Osteocyte (in vitro differentiated cells): ENCODE measurements at regions not wholly inside any gene's neighbourhood (a gene's known extent, or its start where the extent isn't known, plus 50 kb on each side); places are given as distances from the start of the nearest gene placed in this dataset.

Experiments
- DNase-seq: peaks from one replicate; pipeline ENCODE4 v3.0.0; 2021; ENCODE audit warnings: mixed read lengths; ENCODE audit not compliant: unreplicated experiment; ENCODE audit errors: extremely low spot score
- H3K27ac Mint-ChIP-seq: one replicate; pipeline ENCODE4 v1.8.0; 2021; ENCODE audit warnings: mild to moderate bottlenecking, mixed read lengths; ENCODE audit not compliant: unreplicated experiment
- H3K27me3 Mint-ChIP-seq: one replicate; pipeline ENCODE4 v1.8.0; 2021; ENCODE audit warnings: mixed read lengths; ENCODE audit not compliant: unreplicated experiment
- H3K36me3 Mint-ChIP-seq: one replicate; pipeline ENCODE4 v1.8.0; 2021; ENCODE audit warnings: mixed read lengths; ENCODE audit not compliant: unreplicated experiment
- H3K4me1 Mint-ChIP-seq: one replicate; pipeline ENCODE4 v1.8.0; 2021; ENCODE audit warnings: mixed read lengths; ENCODE audit not compliant: unreplicated experiment
- H3K4me3 Mint-ChIP-seq: one replicate; pipeline ENCODE4 v1.8.0; 2021; ENCODE audit warnings: mild to moderate bottlenecking, moderate library complexity, mixed read lengths; ENCODE audit not compliant: unreplicated experiment
- H3K9me3 Mint-ChIP-seq: one replicate; pipeline ENCODE4 v1.8.0; 2021; ENCODE audit warnings: mixed read lengths; ENCODE audit not compliant: unreplicated experiment
- CTCF ChIP-seq: fragments of 200-600 bp; sonication (generic); IDR thresholded peaks from 2 replicates; pipeline ENCODE4 v1.5.0; 2021; ENCODE audit warnings: antibody characterized with exemption, mild to moderate bottlenecking, moderate library complexity

GRCh38 chr12:59867689-59868088 is 271.9 kb downstream of the SLC16A7 start:
- Mint-ChIP-seq H3K9me3 (peaks cover 7% of the 10 kb centered on the region), H3K4me3 (no peak overlapping the region), H3K36me3 (no peaks in the 10 kb centered on the region), H3K27me3 (no peaks in the 10 kb centered on the region), H3K27ac (peak overlapping the region; percentile 25), H3K4me1 (peaks cover 16% of the 10 kb centered on the region)
- no peak for TF ChIP-seq CTCF
- DNase-seq = no peak

- DNase-seq = no peak
- Mint-ChIP-seq H3K9me3 (no peaks in the 10 kb centered on the region), H3K27ac (no peak overlapping the region), H3K4me3 (no peak overlapping the region), H3K36me3 (no peaks in the 10 kb centered on the region), H3K4me1 (peaks cover 23% of the 10 kb centered on the region), H3K27me3 (no peaks in the 10 kb centered on the region)
- TF ChIP-seq CTCF = no peak
Measured at GRCh38 chr12:59871779-59872178, 275.9 kb downstream of the SLC16A7 start.

GRCh38 chr12:59873136-59873535 is 277.3 kb downstream of the SLC16A7 start:
- Mint-ChIP-seq H3K9me3 (no peaks in the 10 kb centered on the region), H3K27ac (no peak overlapping the region), H3K36me3 (no peaks in the 10 kb centered on the region)

GRCh38 chr12:59874781-59875180 is 279.0 kb downstream of the SLC16A7 start:
- no peak for TF ChIP-seq CTCF
- no peak for DNase-seq
- H3K36me3 Mint-ChIP-seq = no peaks in the 10 kb centered on the region
- no peaks in the 10 kb centered on the region for H3K27me3 Mint-ChIP-seq
- H3K4me1 Mint-ChIP-seq = peaks cover 16% of the 10 kb centered on the region
- no peak overlapping the region for H3K4me3 Mint-ChIP-seq
- no peaks in the 10 kb centered on the region for H3K9me3 Mint-ChIP-seq
- no peak overlapping the region for H3K27ac Mint-ChIP-seq

More at GRCh38 chr12:59873136-59873535, 277.3 kb downstream of the SLC16A7 start:
- peaks cover 10% of the 10 kb centered on the region for H3K4me1 Mint-ChIP-seq
- DNase-seq = no peak
- TF ChIP-seq CTCF = no peak
- H3K27me3 Mint-ChIP-seq = no peaks in the 10 kb centered on the region
- H3K4me3 Mint-ChIP-seq = no peak overlapping the region

GRCh38 chr12:59886131-59886733 is 290.4 kb downstream of the SLC16A7 start:
- H3K36me3 Mint-ChIP-seq = no peaks in the 10 kb centered on the region
- no peak for DNase-seq
- no peaks in the 10 kb centered on the region for H3K27me3 Mint-ChIP-seq
- no peak overlapping the region for H3K27ac Mint-ChIP-seq
- H3K4me1 Mint-ChIP-seq = peaks cover 19% of the 10 kb centered on the region
- no peak for TF ChIP-seq CTCF
- H3K9me3 Mint-ChIP-seq = no peaks in the 10 kb centered on the region
- H3K4me3 Mint-ChIP-seq = no peak overlapping the region
